Keratinocyte (primary cell): ENCODE measurements at regions not wholly inside any gene's neighbourhood (a gene's known extent, or its start where the extent isn't known, plus 50 kb on each side); places are given as distances from the start of the nearest gene placed in this dataset.
"Not testable (repeated sequence)": the region's sequence is repeated elsewhere in the genome, so short reads cannot be mapped to it uniquely, and the experiment has no call there.

ENCODE experiments used
- DNase-seq: peaks from one replicate; pipeline ENCODE4 v3.0.0-alpha.2; 2011; ENCODE audit warnings: low read depth, missing footprints, low spot score
- FAIRE-seq: peaks from 2 replicates; lab custom pipeline; 2011; peaks lifted over from hg19 to GRCh38; lab: Jason Lieb, UNC
- H2AFZ ChIP-seq: 2 replicates; pipeline ENCODE4 v1.6.0; 2012; ENCODE audit warnings: low read length, control low read depth, inconsistent platforms; ENCODE audit not compliant: control insufficient read depth
- H3K27ac ChIP-seq: 2 replicates; pipeline ENCODE4 v1.5.1; 2011; ENCODE audit warnings: low read length; ENCODE audit not compliant: control insufficient read depth, insufficient read depth
- H3K27me3 ChIP-seq: 3 replicates; pipeline ENCODE4 v1.6.0; 2011; ENCODE audit warnings: low read length; ENCODE audit not compliant: control insufficient read depth, insufficient read depth; ENCODE audit errors: extremely low read depth
- H3K36me3 ChIP-seq, 2 experiments: 2 replicates in 1 of 2; 3 replicates in 1 of 2; pipeline ENCODE4 v1.5.1; 2011; ENCODE audit warnings: low read length in 2 of 2, mild to moderate bottlenecking in 1 of 2; ENCODE audit not compliant: control insufficient read depth in 2 of 2, insufficient read depth in 2 of 2; ENCODE audit errors: extremely low read depth in 1 of 2
- H3K4me1 ChIP-seq: 3 replicates; pipeline ENCODE4 v1.5.1; 2011; ENCODE audit warnings: low read length; ENCODE audit not compliant: control insufficient read depth, insufficient read depth; ENCODE audit errors: extremely low read depth
- H3K4me2 ChIP-seq: 3 replicates; pipeline ENCODE4 v1.6.0; 2011; ENCODE audit warnings: low read depth, low read length; ENCODE audit not compliant: control insufficient read depth, insufficient read depth; ENCODE audit errors: extremely low read depth
- H3K4me3 ChIP-seq, 3 experiments: fragments of 200-600 bp in 1 of 3; sonication (generic) in 1 of 3; 2 replicates in 2 of 3; 3 replicates in 1 of 3; pipeline ENCODE4 v1.5.1; 2011 to 2016; ENCODE audit warnings: low read length in 3 of 3, mild to moderate bottlenecking in 3 of 3, control low read depth in 2 of 3, inconsistent platforms in 1 of 3, low read depth in 1 of 3, mixed read lengths in 1 of 3, mixed run types in 1 of 3, moderate library complexity in 1 of 3; ENCODE audit not compliant: control insufficient read depth in 2 of 3, insufficient read depth in 2 of 3; ENCODE audit errors: extremely low read depth in 1 of 3
- H3K79me2 ChIP-seq: 2 replicates; pipeline ENCODE4 v1.6.0; 2012; ENCODE audit warnings: low read length; ENCODE audit not compliant: control insufficient read depth, insufficient read depth
- H3K9ac ChIP-seq: 3 replicates; pipeline ENCODE4 v1.6.0; 2011; ENCODE audit warnings: low read length; ENCODE audit not compliant: control insufficient read depth, insufficient read depth; ENCODE audit errors: extremely low read depth
- H3K9me1 ChIP-seq: 3 replicates; pipeline ENCODE4 v1.6.0; 2011; ENCODE audit warnings: low read length; ENCODE audit not compliant: control insufficient read depth, insufficient read depth; ENCODE audit errors: extremely low read depth
- H3K9me3 ChIP-seq: 2 replicates; pipeline ENCODE4 v1.5.1; 2012; ENCODE audit warnings: low read depth, low read length; ENCODE audit not compliant: control insufficient read depth
- H4K20me1 ChIP-seq: 3 replicates; pipeline ENCODE4 v1.6.0; 2011; ENCODE audit warnings: low read length; ENCODE audit not compliant: control insufficient read depth, insufficient read depth; ENCODE audit errors: extremely low read depth
- CTCF ChIP-seq, 3 experiments: IDR thresholded peaks in 1 of 3; conservative IDR thresholded peaks in 1 of 3; optimal IDR thresholded peaks in 1 of 3; 2 replicates in 2 of 3; 3 replicates in 1 of 3; pipeline versions ENCODE3 to v1.5.1; 2011; ENCODE audit warnings: low read length in 3 of 3, mild to moderate bottlenecking in 3 of 3, moderate library complexity in 2 of 3, control low read depth in 1 of 3, inconsistent platforms in 1 of 3; ENCODE audit not compliant: insufficient read depth in 2 of 3; ENCODE audit errors: extremely low read depth in 1 of 3
- EZH2 ChIP-seq: IDR thresholded peaks from one replicate; pipeline ENCODE4 v1.6.1; 2012; ENCODE audit warnings: inconsistent platforms, mild to moderate bottlenecking, low read length, moderate library complexity
- dilution Hi-C: fragments of 300-500 bp; cut with MboI; formaldehyde crosslinking; loops from one replicate; pipeline ENCODE4 v1.7.0; 2020; ENCODE audit warnings: low sequenced_read_pairs; ENCODE audit not compliant: extremely low pct_ligation_motif_present

GRCh38 chr16:87207965-87208364, 109.2 kb downstream of the C16orf95 start:
- Histone ChIP-seq H4K20me1 (no peaks in the 10 kb centered on the region), H3K4me2 (peak overlapping the region; percentile 80), H3K27me3 (no peaks in the 10 kb centered on the region), H2AFZ (peak overlapping the region; percentile 40), H3K4me3 (peak overlapping the region in 2 of 3 experiments; percentile 2 to 12), H3K9ac (peak overlapping the region; percentile 59), H3K79me2 (no peaks in the 10 kb centered on the region), H3K36me3 (no peaks in the 10 kb centered on the region), H3K9me3 (peaks cover 1% of the 10 kb centered on the region), H3K9me1 (no peaks in the 10 kb centered on the region), H3K27ac (peak overlapping the region; percentile 72), H3K4me1 (peaks cover 21% of the 10 kb centered on the region)
- FAIRE-seq (no peak), DNase-seq (no peak)
- TF ChIP-seq CTCF (optimal IDR thresholded peaks at IDR 0.05 in 1 of 3, IDR thresholded peaks at IDR 0.05 in 1 of 3, conservative IDR thresholded peaks at IDR 0.05 in 1 of 3; ENCODE audit: extremely low read depth in 1 of 3, insufficient read depth in 2 of 3, low read length in 3 of 3) (no peak), EZH2 (no peak)
- dilution Hi-C loops = no loop called here

- DNase-seq, H3K9me1 ChIP-seq, dilution Hi-C loops, FAIRE-seq, H3K79me2 ChIP-seq, H3K4me3 ChIP-seq, H3K9me3 ChIP-seq, H3K36me3 ChIP-seq, H3K27me3 ChIP-seq, H2AFZ ChIP-seq, H3K27ac ChIP-seq, H4K20me1 ChIP-seq, H3K4me2 ChIP-seq, H3K9ac ChIP-seq: not testable (repeated sequence)
- peaks cover 18% of the 10 kb centered on the region for H3K4me1 ChIP-seq
Observed at GRCh38 chr16:87208968-87209367, 108.2 kb downstream of the C16orf95 start.

GRCh38 chr16:87209808-87210512, 107.2 kb downstream of the C16orf95 start:
- Histone ChIP-seq H2AFZ (no peak overlapping the region), H3K9me3 (peaks cover 1% of the 10 kb centered on the region), H3K4me3 (no peak overlapping the region), H3K79me2 (no peaks in the 10 kb centered on the region), H3K36me3 (no peaks in the 10 kb centered on the region), H4K20me1 (no peaks in the 10 kb centered on the region), H3K27me3 (no peaks in the 10 kb centered on the region), H3K4me2 (no peak overlapping the region), H3K9ac (no peak overlapping the region), H3K4me1 (peaks cover 18% of the 10 kb centered on the region), H3K9me1 (no peaks in the 10 kb centered on the region), H3K27ac (no peak overlapping the region)
- dilution Hi-C loops = no loop called here
- no peak for TF ChIP-seq EZH2
- no peak for TF ChIP-seq CTCF (optimal IDR thresholded peaks at IDR 0.05 in 1 of 3, IDR thresholded peaks at IDR 0.05 in 1 of 3, conservative IDR thresholded peaks at IDR 0.05 in 1 of 3; ENCODE audit: extremely low read depth in 1 of 3, insufficient read depth in 2 of 3, low read length in 3 of 3)
- DNase-seq (no peak), FAIRE-seq (no peak)
